ENCODE measurements at regions not wholly inside any gene's neighbourhood (a gene's known extent, or its start where the extent isn't known, plus 50 kb on each side); places are given as distances from the start of the nearest gene placed in this dataset.

GRCh38 chr5:2582106-2582505 lies 169.4 kb downstream of the IRX2 start:
- DNase-seq (ENCODE audit: low read depth in 1 of 2, low spot score in 2 of 2) = no peak
- H2AK5ac ChIP-seq (ENCODE audit: low read depth, low read length) = no peak overlapping the region
- H3K9ac ChIP-seq (replicated peaks in 1 of 4; ENCODE audit: extremely low read depth in 1 of 4, low read depth in 3 of 4, low read length in 3 of 4) = no peak overlapping the region
- no peak overlapping the region for H4K5ac ChIP-seq (ENCODE audit: insufficient read length, low read depth, low read length)
- H3K4me2 ChIP-seq (ENCODE audit: insufficient read depth in 1 of 2, low read depth in 2 of 2, low read length in 2 of 2) = no peak overlapping the region
- no peak for FAIRE-seq
- H3K23me2 ChIP-seq (ENCODE audit: low read depth, low read length) = peaks cover 17% of the 10 kb centered on the region; the same call in 1 of the 2 replicates
- no peak overlapping the region for H2BK120ac ChIP-seq (replicated peaks; ENCODE audit: low read depth, low read length)
- no peak overlapping the region for H3K27ac ChIP-seq (ENCODE audit: low read depth, low read length)
- no peak overlapping the region for H4K91ac ChIP-seq (replicated peaks; ENCODE audit: insufficient read length, low read length)
- no peak overlapping the region for H2AFZ ChIP-seq (ENCODE audit: low read length)
- H3K27me3 ChIP-seq (replicated peaks in 1 of 4; ENCODE audit: control insufficient read depth in 3 of 4, extremely low read depth in 1 of 4, insufficient read depth in 3 of 4, low read length in 3 of 4) = no peaks in the 10 kb centered on the region; a peak in 1 of 7 replicates
- no peak overlapping the region for H2BK12ac ChIP-seq (ENCODE audit: low read depth, low read length)
- no peaks in the 10 kb centered on the region for H3K36me3 ChIP-seq (ENCODE audit: control insufficient read depth in 2 of 4, insufficient read depth in 4 of 4, low read length in 3 of 4)
- no peak overlapping the region for H3K23ac ChIP-seq (ENCODE audit: insufficient read length)
- H3K4me1 ChIP-seq (replicated peaks in 1 of 4; ENCODE audit: control insufficient read depth in 3 of 4, insufficient read depth in 4 of 4, low read length in 3 of 4) = no peaks in the 10 kb centered on the region
- no peaks in the 10 kb centered on the region for H3K9me3 ChIP-seq (ENCODE audit: insufficient read depth in 2 of 2, low read depth in 1 of 2, low read length in 1 of 2)
- ChIA-PET CTCF (ENCODE audit: partially characterized antibody) (interaction anchor here (1.0 kb wide), 1 partner anchor 11 kb away, joined by 3 read pairs; no protein-coding TSS in a partner anchor), POLR2A (ENCODE audit: partially characterized antibody) (no interaction called here)
- no peak overlapping the region for H2BK15ac ChIP-seq (ENCODE audit: low read length)
- H3K4ac ChIP-seq (replicated peaks; ENCODE audit: insufficient read length, low read depth, low read length) = no peak overlapping the region
- H3K79me2 ChIP-seq (ENCODE audit: control insufficient read depth in 1 of 2, insufficient read depth in 2 of 2, low read length in 2 of 2) = no peaks in the 10 kb centered on the region
- H4K8ac ChIP-seq (ENCODE audit: extremely low read depth, insufficient read depth, low read length) = no peak overlapping the region
- no peak overlapping the region for H3K14ac ChIP-seq (ENCODE audit: insufficient read length)
- TF ChIP-seq USF2 (IDR thresholded peaks at IDR 0.05; ENCODE audit: low read length) = no peak
- TF ChIP-seq TEAD4 (IDR thresholded peaks at IDR 0.05; ENCODE audit: low read depth, low read length) = no peak
- no peak for TF ChIP-seq RAD21 (IDR thresholded peaks at IDR 0.05 in 1 of 2, conservative IDR thresholded peaks at IDR 0.05 in 1 of 2; ENCODE audit: low read depth in 2 of 2, low read length in 2 of 2)
- TF ChIP-seq SAP30 (IDR thresholded peaks at IDR 0.05; ENCODE audit: insufficient read depth, insufficient replicate concordance, low read length) = no peak
- TF ChIP-seq SP2 (IDR thresholded peaks at IDR 0.05; ENCODE audit: low read length) = no peak
- 91% methylated on average over 7 of the region's 7 CpGs; no CpG with 5 or more reads in 1 of the 2 experiments for WGBS, 2 experiments (ENCODE audit: extremely low coverage in 1 of 2, insufficient coverage in 1 of 2, insufficient read length in 1 of 2, insufficient replicate concordance in 2 of 2, low coverage in 1 of 2, low lambda C conversion rate in 2 of 2, missing lambda C conversion rate in 1 of 2)
- no peak overlapping the region for H2BK20ac ChIP-seq (ENCODE audit: low read length)
- H3K79me1 ChIP-seq (ENCODE audit: low read depth, low read length) = no peaks in the 10 kb centered on the region
- no peak overlapping the region for H2BK5ac ChIP-seq (ENCODE audit: low read depth, low read length)
- no peak overlapping the region for H3K56ac ChIP-seq (replicated peaks; ENCODE audit: insufficient read length, low read depth, low read length)
- H3K18ac ChIP-seq (ENCODE audit: extremely low read depth, low read length) = no peak overlapping the region; the same call in 1 of the 2 replicates
- H3K4me3 ChIP-seq (ENCODE audit: extremely low read depth in 1 of 4, insufficient read depth in 2 of 4, low read depth in 3 of 4, low read length in 4 of 4) = no peak overlapping the region
- H4K20me1 ChIP-seq (replicated peaks in 1 of 2; ENCODE audit: control insufficient read depth in 1 of 2, insufficient read depth in 2 of 2, low read length in 2 of 2) = peaks cover 0 to 2% of the 10 kb centered on the region in 2 experiments

All from H1 (cell line).